DND-41 (cell line): ENCODE measurements at regions not wholly inside any gene's neighbourhood (a gene's known extent, or its start where the extent isn't known, plus 50 kb on each side); places are given as distances from the start of the nearest gene placed in this dataset.

Source experiments
- ATAC-seq: fragments of 200-7000 bp; cut with Tn5 transposase; 3 replicates; pipeline ENCODE4 v1.9.1; 2021; ENCODE audit warnings: low read depth; ENCODE audit not compliant: insufficient read depth
- DNase-seq: peaks from one replicate; pipeline ENCODE4 v3.0.0-alpha.2; 2020
- H2AFZ ChIP-seq: 2 replicates; pipeline ENCODE4 v1.6.0; 2012; ENCODE audit warnings: low read depth, low read length
- H3K27ac ChIP-seq: 2 replicates; pipeline ENCODE4 v1.5.1; 2012; ENCODE audit warnings: low read length, inconsistent platforms
- H3K27me3 ChIP-seq: fragments of 200-600 bp; sonication (generic); 2 replicates; pipeline ENCODE4 v1.6.0; 2012; ENCODE audit warnings: low read length, mild to moderate bottlenecking, inconsistent platforms; ENCODE audit not compliant: insufficient read depth, poor library complexity
- H3K36me3 ChIP-seq: 2 replicates; pipeline ENCODE4 v1.5.1; 2012; ENCODE audit warnings: low read length, inconsistent platforms; ENCODE audit not compliant: insufficient read depth
- H3K4me1 ChIP-seq: 2 replicates; pipeline ENCODE4 v1.5.1; 2012; ENCODE audit warnings: mild to moderate bottlenecking, low read length; ENCODE audit not compliant: insufficient read depth
- H3K4me2 ChIP-seq: 2 replicates; pipeline ENCODE4 v1.6.0; 2012; ENCODE audit warnings: mild to moderate bottlenecking, moderate library complexity, low read length, inconsistent platforms; ENCODE audit not compliant: insufficient read depth
- H3K4me3 ChIP-seq, 2 experiments: fragments of 200-600 bp in 1 of 2; shearing (Covaris generic) in 1 of 2; 2 replicates each; pipeline ENCODE4 v1.5.1; 2012 to 2016; ENCODE audit warnings: inconsistent platforms in 2 of 2, low read length in 2 of 2, mild to moderate bottlenecking in 2 of 2, low read depth in 1 of 2, moderate library complexity in 1 of 2
- H3K79me2 ChIP-seq: 2 replicates; pipeline ENCODE4 v1.6.0; 2012; ENCODE audit warnings: low read length, inconsistent platforms; ENCODE audit not compliant: insufficient read depth
- H3K9ac ChIP-seq: 2 replicates; pipeline ENCODE4 v1.6.0; 2012; ENCODE audit warnings: low read depth, mild to moderate bottlenecking, inconsistent platforms, low read length, moderate library complexity
- H3K9me3 ChIP-seq: 2 replicates; pipeline ENCODE4 v1.5.1; 2012; ENCODE audit warnings: low read length, moderate library complexity, mild to moderate bottlenecking, inconsistent platforms; ENCODE audit not compliant: insufficient read depth, severe bottlenecking
- H4K20me1 ChIP-seq: 2 replicates; pipeline ENCODE4 v1.6.0; 2012; ENCODE audit warnings: low read length; ENCODE audit not compliant: insufficient read depth
- EZH2 ChIP-seq: IDR thresholded peaks from 3 replicates; pipeline ENCODE4 v1.6.1; 2012; ENCODE audit warnings: borderline replicate concordance, low read depth, mild to moderate bottlenecking, moderate library complexity, low read length, inconsistent platforms; ENCODE audit not compliant: severe bottlenecking
- TF ChIP-seq, protein P1 (sequence below): IDR thresholded peaks from 2 replicates; pipeline ENCODE4 v1.5.1; 2012; ENCODE audit warnings: borderline replicate concordance, low read length, moderate library complexity, mild to moderate bottlenecking; ENCODE audit not compliant: poor library complexity, severe bottlenecking; ENCODE audit errors: extremely low read depth

DNA sequence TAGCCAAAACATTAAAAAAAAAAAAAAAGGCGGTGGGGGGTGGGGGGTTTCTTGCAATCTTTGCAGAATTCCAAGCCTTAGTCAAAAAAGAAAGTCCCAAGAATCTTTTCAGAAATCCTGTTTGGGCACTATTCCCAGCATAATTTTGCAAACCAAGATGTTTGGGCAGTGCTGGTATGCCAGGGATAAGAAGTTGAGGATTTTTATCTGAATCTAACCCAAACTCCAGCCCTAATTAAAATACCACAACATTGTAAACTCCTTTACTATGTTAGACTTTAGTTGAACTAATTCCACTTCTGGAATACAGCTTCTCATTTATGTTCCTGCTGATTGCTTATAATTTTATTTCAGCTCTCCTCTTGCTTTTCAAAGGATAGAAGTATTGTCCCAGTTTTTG, 504.1 kb upstream of the ADGRL2 start:
- ATAC-seq (no peak), DNase-seq (no peak)
- Histone ChIP-seq H3K4me2 (no peak overlapping the region), H3K9ac (no peak overlapping the region), H3K4me3 (no peak overlapping the region), H3K27me3 (no peaks in the 10 kb centered on the region), H2AFZ (no peak overlapping the region), H3K9me3 (no peaks in the 10 kb centered on the region), H4K20me1 (no peaks in the 10 kb centered on the region), H3K27ac (no peak overlapping the region), H3K79me2 (no peaks in the 10 kb centered on the region), H3K36me3 (no peaks in the 10 kb centered on the region), H3K4me1 (no peaks in the 10 kb centered on the region)
- TF ChIP-seq EZH2, result no peak
- TF ChIP-seq, protein P1, sequence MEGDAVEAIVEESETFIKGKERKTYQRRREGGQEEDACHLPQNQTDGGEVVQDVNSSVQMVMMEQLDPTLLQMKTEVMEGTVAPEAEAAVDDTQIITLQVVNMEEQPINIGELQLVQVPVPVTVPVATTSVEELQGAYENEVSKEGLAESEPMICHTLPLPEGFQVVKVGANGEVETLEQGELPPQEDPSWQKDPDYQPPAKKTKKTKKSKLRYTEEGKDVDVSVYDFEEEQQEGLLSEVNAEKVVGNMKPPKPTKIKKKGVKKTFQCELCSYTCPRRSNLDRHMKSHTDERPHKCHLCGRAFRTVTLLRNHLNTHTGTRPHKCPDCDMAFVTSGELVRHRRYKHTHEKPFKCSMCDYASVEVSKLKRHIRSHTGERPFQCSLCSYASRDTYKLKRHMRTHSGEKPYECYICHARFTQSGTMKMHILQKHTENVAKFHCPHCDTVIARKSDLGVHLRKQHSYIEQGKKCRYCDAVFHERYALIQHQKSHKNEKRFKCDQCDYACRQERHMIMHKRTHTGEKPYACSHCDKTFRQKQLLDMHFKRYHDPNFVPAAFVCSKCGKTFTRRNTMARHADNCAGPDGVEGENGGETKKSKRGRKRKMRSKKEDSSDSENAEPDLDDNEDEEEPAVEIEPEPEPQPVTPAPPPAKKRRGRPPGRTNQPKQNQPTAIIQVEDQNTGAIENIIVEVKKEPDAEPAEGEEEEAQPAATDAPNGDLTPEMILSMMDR, result no peak

DNA sequence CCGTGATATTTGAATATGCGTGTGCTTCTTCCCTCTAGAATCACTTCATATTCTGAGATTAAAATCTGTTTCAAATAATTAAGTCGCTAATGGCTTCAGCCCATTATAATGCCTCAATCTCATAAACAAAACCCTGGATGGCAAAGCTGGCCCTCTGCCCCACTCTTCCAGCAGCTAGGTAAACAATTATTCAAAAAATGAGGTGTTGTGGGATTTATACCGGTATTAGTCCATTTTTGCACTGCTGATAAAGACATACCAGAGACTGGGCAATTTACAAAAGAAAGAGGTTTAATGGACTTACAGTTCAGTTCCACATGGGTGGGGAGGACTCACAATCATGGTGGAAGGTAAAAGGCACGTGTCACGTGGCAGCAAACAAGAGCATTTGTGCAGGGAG, 510.4 kb upstream of the ADGRL2 start:
- Histone ChIP-seq H3K9ac (no peak overlapping the region), H3K79me2 (no peaks in the 10 kb centered on the region), H3K4me3 (no peak overlapping the region), H4K20me1 (no peaks in the 10 kb centered on the region), H3K4me2 (no peak overlapping the region), H2AFZ (no peak overlapping the region), H3K27me3 (no peaks in the 10 kb centered on the region), H3K9me3 (no peaks in the 10 kb centered on the region), H3K36me3 (no peaks in the 10 kb centered on the region), H3K27ac (no peak overlapping the region), H3K4me1 (no peaks in the 10 kb centered on the region)
- DNase-seq (no peak), ATAC-seq (no peak)
- no peak for TF ChIP-seq EZH2
- TF ChIP-seq, protein P1, result no peak

DNA sequence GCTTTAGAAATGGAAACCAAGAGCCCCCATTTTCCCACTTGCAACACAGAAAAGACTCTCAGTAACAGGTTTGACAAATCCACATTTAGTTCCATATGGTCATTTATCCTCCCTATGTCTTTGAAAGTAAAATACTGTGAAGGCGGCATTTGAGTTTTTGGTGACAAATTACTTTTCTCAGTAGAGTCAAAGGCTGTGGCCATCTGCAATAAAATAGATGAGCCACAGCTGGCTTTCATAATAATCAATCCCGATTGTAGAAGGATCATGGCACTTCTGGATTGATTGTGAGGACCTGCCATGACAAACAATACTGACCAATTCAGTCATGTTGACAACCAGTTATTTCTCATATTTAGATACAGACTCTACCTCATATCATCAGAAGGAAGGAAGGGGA, 512.0 kb upstream of the ADGRL2 start:
- Histone ChIP-seq H3K4me2 (no peak overlapping the region), H4K20me1 (no peaks in the 10 kb centered on the region), H2AFZ (no peak overlapping the region), H3K27me3 (no peaks in the 10 kb centered on the region), H3K9me3 (no peaks in the 10 kb centered on the region), H3K9ac (no peak overlapping the region), H3K36me3 (no peaks in the 10 kb centered on the region), H3K79me2 (no peaks in the 10 kb centered on the region), H3K4me1 (no peaks in the 10 kb centered on the region), H3K27ac (no peak overlapping the region), H3K4me3 (no peak overlapping the region)
- DNase-seq, result no peak
- TF ChIP-seq EZH2, result no peak
- TF ChIP-seq, protein P1, result no peak
- no peak for ATAC-seq

DNA sequence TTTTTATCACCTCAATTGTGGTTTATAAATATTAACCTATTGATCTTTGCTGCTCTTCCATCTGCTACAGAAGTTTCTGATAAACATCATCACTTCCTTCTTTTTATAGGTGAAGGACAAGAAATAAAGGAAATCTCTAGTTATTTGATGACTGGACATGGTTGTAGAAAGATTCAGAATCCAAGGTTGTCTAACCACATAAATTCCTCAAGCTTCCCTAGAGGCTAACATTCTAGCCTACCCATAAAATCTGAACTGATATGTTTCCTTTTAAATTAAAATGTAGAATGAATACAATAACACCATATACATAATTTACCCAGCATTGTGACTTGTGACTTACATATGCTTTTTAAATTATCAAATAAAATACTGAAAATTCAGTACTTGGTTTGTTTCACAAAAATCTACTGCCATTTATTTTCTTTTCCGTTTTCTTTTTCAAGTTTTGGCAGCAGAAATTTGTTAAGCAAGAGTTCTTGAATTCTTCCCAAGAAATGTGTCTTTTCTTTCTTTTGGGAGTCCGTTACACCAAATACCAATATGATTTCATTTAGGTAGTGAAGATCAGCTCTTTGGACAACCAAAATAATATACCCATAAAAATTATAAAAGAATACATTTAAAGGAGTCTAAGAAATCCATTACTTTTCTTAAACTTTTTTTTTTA, 513.2 kb upstream of the ADGRL2 start:
- no peak overlapping the region for H3K4me2 ChIP-seq
- DNase-seq (no peak), ATAC-seq (no peak)
- no peak overlapping the region for H3K27ac ChIP-seq
- no peaks in the 10 kb centered on the region for H3K79me2 ChIP-seq
- H4K20me1 ChIP-seq, result no peaks in the 10 kb centered on the region
- no peak for TF ChIP-seq EZH2
- TF ChIP-seq, protein P1, result no peak
- H3K4me1 ChIP-seq, result no peaks in the 10 kb centered on the region
- no peak overlapping the region for H3K4me3 ChIP-seq
- no peak overlapping the region for H2AFZ ChIP-seq
- H3K36me3 ChIP-seq, result no peaks in the 10 kb centered on the region
- H3K9me3 ChIP-seq, result no peaks in the 10 kb centered on the region
- no peak overlapping the region for H3K9ac ChIP-seq
- no peaks in the 10 kb centered on the region for H3K27me3 ChIP-seq
